ENCODE measurements at regions not wholly inside any gene's neighbourhood (a gene's known extent, or its start where the extent isn't known, plus 50 kb on each side); places are given as distances from the start of the nearest gene placed in this dataset.

GRCh38 chr20:18984238-18985200 is 170.9 kb downstream of the SCP2D1 start:
- Histone ChIP-seq H3K36me3 (ENCODE audit: control insufficient read depth, insufficient read depth, low read length) (no peaks in the 10 kb centered on the region), H3K4me3 (replicated peaks; ENCODE audit: low read depth, low read length) (no peak overlapping the region), H3K27me3 (replicated peaks; ENCODE audit: control insufficient read depth, insufficient read depth, low read length) (no peaks in the 10 kb centered on the region)
- no peak for DNase-seq (ENCODE audit: extremely low read depth, insufficient read length)
- TF ChIP-seq CTCF (IDR thresholded peaks at IDR 0.05; ENCODE audit: insufficient read depth, low read length, poor library complexity, severe bottlenecking): no peak

- no peak for DNase-seq (ENCODE audit: extremely low read depth, insufficient read length)
- no peak for TF ChIP-seq CTCF (IDR thresholded peaks at IDR 0.05; ENCODE audit: insufficient read depth, low read length, poor library complexity, severe bottlenecking)
Measured at GRCh38 chr20:18985551-18985950, 172.0 kb downstream of the SCP2D1 start.

GRCh38 chr20:18986146-18986830 is 172.7 kb downstream of the SCP2D1 start:
- Histone ChIP-seq H3K36me3 (ENCODE audit: control insufficient read depth, insufficient read depth, low read length) (no peaks in the 10 kb centered on the region), H3K27me3 (replicated peaks; ENCODE audit: control insufficient read depth, insufficient read depth, low read length) (no peaks in the 10 kb centered on the region), H3K4me3 (replicated peaks; ENCODE audit: low read depth, low read length) (no peak overlapping the region)
- no peak for DNase-seq (ENCODE audit: extremely low read depth, insufficient read length)
- no peak for TF ChIP-seq CTCF (IDR thresholded peaks at IDR 0.05; ENCODE audit: insufficient read depth, low read length, poor library complexity, severe bottlenecking)

More at GRCh38 chr20:18985551-18985950, 172.0 kb downstream of the SCP2D1 start:
- Histone ChIP-seq H3K27me3 (replicated peaks; ENCODE audit: control insufficient read depth, insufficient read depth, low read length) (no peaks in the 10 kb centered on the region), H3K36me3 (ENCODE audit: control insufficient read depth, insufficient read depth, low read length) (no peaks in the 10 kb centered on the region), H3K4me3 (replicated peaks; ENCODE audit: low read depth, low read length) (no peak overlapping the region)

GRCh38 chr20:18986895-18987580 is 173.5 kb downstream of the SCP2D1 start:
- Histone ChIP-seq H3K36me3 (ENCODE audit: control insufficient read depth, insufficient read depth, low read length) (no peaks in the 10 kb centered on the region), H3K27me3 (replicated peaks; ENCODE audit: control insufficient read depth, insufficient read depth, low read length) (no peaks in the 10 kb centered on the region), H3K4me3 (replicated peaks; ENCODE audit: low read depth, low read length) (no peak overlapping the region)
- TF ChIP-seq CTCF (IDR thresholded peaks at IDR 0.05; ENCODE audit: insufficient read depth, low read length, poor library complexity, severe bottlenecking): no peak
- DNase-seq (ENCODE audit: extremely low read depth, insufficient read length): no peak

- no peak for TF ChIP-seq CTCF (IDR thresholded peaks at IDR 0.05; ENCODE audit: insufficient read depth, low read length, poor library complexity, severe bottlenecking)
- DNase-seq (ENCODE audit: extremely low read depth, insufficient read length): no peak
- H3K36me3 ChIP-seq (ENCODE audit: control insufficient read depth, insufficient read depth, low read length): no peaks in the 10 kb centered on the region
- H3K4me3 ChIP-seq (replicated peaks; ENCODE audit: low read depth, low read length): no peak overlapping the region
- no peaks in the 10 kb centered on the region for H3K27me3 ChIP-seq (replicated peaks; ENCODE audit: control insufficient read depth, insufficient read depth, low read length)
Measured at GRCh38 chr20:18987781-18988360, 174.3 kb downstream of the SCP2D1 start.
